IgD-negative memory B cell (primary cell): ENCODE measurements at regions not wholly inside any gene's neighbourhood (a gene's known extent, or its start where the extent isn't known, plus 50 kb on each side); places are given as distances from the start of the nearest gene placed in this dataset.

ENCODE experiments used
- H3K27ac Mint-ChIP-seq, 3 donors: one replicate each; pipeline ENCODE4 v1.8.0; 2020 to 2022; ENCODE audit warnings: mild to moderate bottlenecking in 3 of 3, mixed read lengths in 3 of 3, moderate library complexity in 1 of 3
- H3K27me3 Mint-ChIP-seq: one replicate; pipeline ENCODE4 v1.8.0; 2021; ENCODE audit warnings: mixed read lengths
- H3K36me3 Mint-ChIP-seq: one replicate; pipeline ENCODE4 v1.8.0; 2020; ENCODE audit warnings: mild to moderate bottlenecking, mixed read lengths
- H3K4me1 Mint-ChIP-seq, 3 donors: one replicate each; pipeline ENCODE4 v1.8.0; 2020 to 2022; ENCODE audit warnings: mixed read lengths in 3 of 3, mild to moderate bottlenecking in 1 of 3
- H3K4me3 Mint-ChIP-seq, 4 donors: one replicate each; pipeline ENCODE4 v1.8.0; 2020 to 2022; ENCODE audit warnings: mild to moderate bottlenecking in 4 of 4, mixed read lengths in 4 of 4, moderate library complexity in 3 of 4
- H3K9me3 Mint-ChIP-seq, 3 donors: one replicate each; pipeline ENCODE4 v1.8.0; 2020 to 2021; ENCODE audit warnings: mixed read lengths in 3 of 3, mild to moderate bottlenecking in 1 of 3

DNA sequence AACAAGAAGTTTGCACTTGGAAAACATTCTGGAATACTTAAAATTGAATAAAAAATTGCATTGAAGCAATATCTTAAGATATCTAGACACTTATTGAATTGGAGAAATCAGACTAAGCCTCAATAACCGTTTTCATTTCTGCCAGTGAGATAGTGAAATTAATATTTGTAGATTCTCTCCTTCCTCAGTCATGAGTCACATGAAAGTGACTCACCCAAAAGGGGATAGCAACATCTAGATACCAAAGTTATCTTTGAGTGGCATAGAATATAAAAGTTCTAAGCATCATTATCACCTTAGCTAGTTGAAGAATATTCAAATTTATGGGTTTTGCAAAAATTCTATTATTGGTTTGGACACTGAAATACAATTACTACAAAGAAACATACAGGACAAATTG is 614.8 kb upstream of the ZNF717 start:
- no peak overlapping the region for H3K4me3 Mint-ChIP-seq
- peaks cover 0 to 12% (median 6%) of the 10 kb centered on the region in 3 donors for H3K9me3 Mint-ChIP-seq
- H3K36me3 Mint-ChIP-seq, result no peaks in the 10 kb centered on the region
- H3K27ac Mint-ChIP-seq, result no peak overlapping the region
- no peaks in the 10 kb centered on the region for H3K27me3 Mint-ChIP-seq
- no peaks in the 10 kb centered on the region for H3K4me1 Mint-ChIP-seq

DNA sequence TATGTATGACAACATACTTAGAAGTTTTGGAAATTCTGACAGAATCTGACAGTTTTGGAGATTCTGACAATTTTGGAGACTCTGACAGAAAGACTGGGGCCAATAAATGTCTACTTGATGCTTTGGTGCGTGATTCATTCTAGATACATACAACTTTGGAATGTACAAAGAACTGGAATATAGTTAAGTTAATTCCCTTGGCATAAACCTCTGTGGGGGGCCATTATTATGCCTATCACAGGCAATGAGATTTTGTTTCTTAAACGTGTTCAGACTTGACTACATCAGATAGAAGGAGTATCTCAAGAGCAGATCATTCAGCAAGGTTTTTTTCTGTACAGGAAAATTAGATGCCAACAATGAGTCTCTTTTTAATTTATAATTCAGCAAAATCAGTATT is 617.6 kb upstream of the ZNF717 start:
- no peaks in the 10 kb centered on the region for H3K36me3 Mint-ChIP-seq

GRCh38 chr3:76403556-76403955 is 618.2 kb upstream of the ZNF717 start:
- Mint-ChIP-seq H3K9me3 (peaks cover 0 to 21% (median 6%) of the 10 kb centered on the region in 3 donors), H3K27ac (no peak overlapping the region), H3K27me3 (no peaks in the 10 kb centered on the region), H3K4me1 (no peaks in the 10 kb centered on the region), H3K4me3 (no peak overlapping the region), H3K36me3 (no peaks in the 10 kb centered on the region)

More for the DNA sequence above, 617.6 kb upstream of the ZNF717 start:
- Mint-ChIP-seq H3K9me3 (peaks cover 0 to 21% (median 6%) of the 10 kb centered on the region in 3 donors), H3K27me3 (no peaks in the 10 kb centered on the region), H3K4me1 (no peaks in the 10 kb centered on the region), H3K27ac (no peak overlapping the region), H3K4me3 (no peak overlapping the region)

GRCh38 chr3:76405196-76405595 is 619.8 kb upstream of the ZNF717 start:
- peaks cover 0 to 21% (median 6%) of the 10 kb centered on the region in 3 donors for H3K9me3 Mint-ChIP-seq
- H3K4me3 Mint-ChIP-seq, result no peak overlapping the region
- no peak overlapping the region for H3K27ac Mint-ChIP-seq
- H3K36me3 Mint-ChIP-seq, result no peaks in the 10 kb centered on the region
- no peaks in the 10 kb centered on the region for H3K4me1 Mint-ChIP-seq
- H3K27me3 Mint-ChIP-seq, result no peaks in the 10 kb centered on the region

DNA sequence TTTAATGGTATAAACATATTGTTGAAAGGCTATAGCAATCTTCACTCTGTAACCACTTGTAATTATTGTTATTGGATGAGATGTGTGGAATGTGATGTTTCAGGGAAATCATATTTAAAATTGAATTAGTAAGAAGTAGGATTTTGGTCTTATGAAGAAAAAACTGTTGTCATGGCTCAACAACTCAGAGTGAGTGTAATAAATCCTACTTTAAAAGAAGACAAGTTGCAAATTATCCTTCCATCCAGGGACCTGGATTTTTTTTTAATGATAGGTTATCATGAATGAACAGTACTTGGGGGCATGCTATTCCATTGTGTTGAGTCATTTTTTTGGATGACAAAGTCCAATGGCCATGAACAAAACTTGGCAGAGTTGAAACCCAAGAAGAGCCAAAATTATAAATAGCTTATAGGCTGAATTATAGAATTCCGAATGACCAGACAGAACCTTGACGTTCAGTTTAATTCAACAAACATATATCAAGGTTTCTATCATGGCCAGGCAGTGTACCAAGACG is 625.5 kb upstream of the ZNF717 start:
- Mint-ChIP-seq H3K27me3 (no peaks in the 10 kb centered on the region), H3K27ac (no peak overlapping the region)

GRCh38 chr3:76415384-76415783 is 624.5 kb upstream of the ROBO2 start:
- no peaks in the 10 kb centered on the region for H3K36me3 Mint-ChIP-seq
- H3K27ac Mint-ChIP-seq, result no peak overlapping the region
- H3K4me3 Mint-ChIP-seq, result no peak overlapping the region
- H3K9me3 Mint-ChIP-seq, result peaks cover 6 to 10% (median 6%) of the 10 kb centered on the region in 3 donors
- peaks cover 0 to 1% (median 0%) of the 10 kb centered on the region in 3 donors for H3K4me1 Mint-ChIP-seq
- H3K27me3 Mint-ChIP-seq, result no peaks in the 10 kb centered on the region

More for the DNA sequence above, 625.5 kb upstream of the ZNF717 start:
- Mint-ChIP-seq H3K4me3 (no peak overlapping the region), H3K36me3 (no peaks in the 10 kb centered on the region), H3K9me3 (peaks cover 4 to 6% (median 5%) of the 10 kb centered on the region in 3 donors), H3K4me1 (no peaks in the 10 kb centered on the region)

DNA sequence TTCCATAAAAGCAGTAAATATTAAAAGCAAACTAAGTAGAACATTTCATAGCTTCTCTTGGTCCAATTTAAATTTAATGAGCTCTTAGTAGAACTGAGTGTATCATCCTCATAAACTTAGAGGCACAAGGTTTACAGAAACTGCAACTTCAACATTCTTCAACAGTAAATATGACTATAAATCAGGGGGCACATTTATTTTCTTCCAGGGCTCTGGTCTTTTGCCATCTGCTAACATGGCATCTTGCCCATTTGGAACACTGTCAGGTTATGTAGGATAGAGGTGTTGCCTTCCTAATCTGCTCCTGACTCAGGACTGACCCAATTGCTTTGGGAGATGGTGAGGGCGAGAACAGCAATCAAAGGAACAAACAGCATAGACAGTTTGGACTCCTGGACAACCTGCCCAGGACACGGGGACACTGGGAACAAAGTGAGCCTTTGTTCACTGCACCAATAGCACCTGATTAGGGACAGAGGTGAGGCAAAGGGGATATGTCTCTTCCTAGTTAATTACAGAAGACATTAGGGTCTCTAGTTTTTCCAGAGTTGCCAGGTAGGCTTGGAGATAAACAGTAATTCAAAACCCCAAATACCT is 610.2 kb upstream of the ROBO2 start:
- Mint-ChIP-seq H3K9me3 (peaks cover 2 to 17% (median 8%) of the 10 kb centered on the region in 3 donors), H3K27me3 (no peaks in the 10 kb centered on the region), H3K4me1 (no peaks in the 10 kb centered on the region), H3K27ac (no peak overlapping the region), H3K4me3 (no peak overlapping the region), H3K36me3 (no peaks in the 10 kb centered on the region)

GRCh38 chr3:76432396-76432795 is 607.5 kb upstream of the ROBO2 start:
- no peak overlapping the region for H3K4me3 Mint-ChIP-seq

GRCh38 chr3:76436894-76437293 is 603.0 kb upstream of the ROBO2 start:
- Mint-ChIP-seq H3K4me1 (no peaks in the 10 kb centered on the region), H3K4me3 (no peak overlapping the region), H3K36me3 (no peaks in the 10 kb centered on the region), H3K9me3 (peaks cover 0 to 13% (median 2%) of the 10 kb centered on the region in 3 donors), H3K27ac (no peak overlapping the region), H3K27me3 (no peaks in the 10 kb centered on the region)

More at GRCh38 chr3:76432396-76432795, 607.5 kb upstream of the ROBO2 start:
- Mint-ChIP-seq H3K4me1 (no peaks in the 10 kb centered on the region), H3K9me3 (peaks cover 0 to 16% (median 4%) of the 10 kb centered on the region in 3 donors), H3K36me3 (no peaks in the 10 kb centered on the region), H3K27ac (no peak overlapping the region), H3K27me3 (no peaks in the 10 kb centered on the region)

DNA sequence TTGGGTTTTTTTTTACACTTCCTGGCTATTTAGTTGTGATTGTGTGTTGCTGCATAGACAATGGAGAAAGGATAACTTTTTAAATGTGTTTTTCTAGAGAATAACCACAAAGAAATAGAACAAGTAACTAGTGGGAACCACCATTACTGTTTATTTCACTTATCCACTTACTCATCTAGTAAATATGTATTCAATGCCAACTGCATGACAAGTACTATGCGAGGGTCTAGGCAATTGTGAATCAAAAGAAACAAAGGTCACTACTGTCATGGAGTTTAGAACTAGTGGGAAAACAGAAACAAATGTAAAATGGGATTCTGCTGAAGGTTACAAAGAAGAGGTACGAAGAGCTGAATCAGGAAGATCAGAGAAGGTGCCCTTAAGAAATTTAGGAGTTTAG is 600.9 kb upstream of the ROBO2 start:
- H3K9me3 Mint-ChIP-seq, result peaks cover 0 to 11% (median 2%) of the 10 kb centered on the region in 3 donors
- H3K36me3 Mint-ChIP-seq, result no peaks in the 10 kb centered on the region
- no peaks in the 10 kb centered on the region for H3K27me3 Mint-ChIP-seq
- no peaks in the 10 kb centered on the region for H3K4me1 Mint-ChIP-seq
- no peak overlapping the region for H3K27ac Mint-ChIP-seq
- no peak overlapping the region for H3K4me3 Mint-ChIP-seq

GRCh38 chr3:76442374-76442915 is 597.5 kb upstream of the ROBO2 start:
- no peaks in the 10 kb centered on the region for H3K27me3 Mint-ChIP-seq
- H3K4me3 Mint-ChIP-seq, result no peak overlapping the region
- H3K9me3 Mint-ChIP-seq, result peaks cover 0 to 4% (median 2%) of the 10 kb centered on the region in 3 donors
- H3K27ac Mint-ChIP-seq, result no peak overlapping the region
- no peaks in the 10 kb centered on the region for H3K36me3 Mint-ChIP-seq
- H3K4me1 Mint-ChIP-seq, result no peaks in the 10 kb centered on the region

DNA sequence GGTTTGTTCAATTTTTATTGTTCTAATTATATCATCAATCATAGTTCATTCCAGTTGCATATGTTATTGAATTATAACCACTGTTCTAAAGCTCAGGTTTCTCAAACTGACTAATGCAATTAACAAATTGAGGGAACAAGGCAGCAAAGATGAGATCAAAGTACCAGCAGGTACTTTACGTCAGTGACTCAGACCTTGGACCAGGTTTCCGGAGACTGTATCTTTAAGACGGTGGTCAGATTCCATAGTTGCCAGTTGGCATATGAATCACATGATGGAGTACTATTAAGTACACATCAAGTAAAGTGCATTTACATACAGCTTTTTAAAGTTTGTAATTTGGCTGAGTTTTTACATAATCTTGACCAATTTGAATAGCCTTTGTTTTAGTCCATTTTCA is 583.6 kb upstream of the ROBO2 start:
- Mint-ChIP-seq H3K4me3 (no peak overlapping the region), H3K36me3 (no peaks in the 10 kb centered on the region), H3K9me3 (peaks cover 0 to 16% (median 5%) of the 10 kb centered on the region in 3 donors), H3K4me1 (no peaks in the 10 kb centered on the region), H3K27ac (no peak overlapping the region), H3K27me3 (no peaks in the 10 kb centered on the region)

GRCh38 chr3:76463501-76463900 is 576.4 kb upstream of the ROBO2 start:
- H3K36me3 Mint-ChIP-seq, result no peaks in the 10 kb centered on the region
- H3K9me3 Mint-ChIP-seq, result peaks cover 2 to 13% (median 3%) of the 10 kb centered on the region in 3 donors
- no peak overlapping the region for H3K27ac Mint-ChIP-seq
- no peaks in the 10 kb centered on the region for H3K4me1 Mint-ChIP-seq
- no peak overlapping the region for H3K4me3 Mint-ChIP-seq
- no peaks in the 10 kb centered on the region for H3K27me3 Mint-ChIP-seq

GRCh38 chr3:76470285-76470684 is 569.6 kb upstream of the ROBO2 start:
- Mint-ChIP-seq H3K36me3 (no peaks in the 10 kb centered on the region), H3K27me3 (no peaks in the 10 kb centered on the region), H3K9me3 (peaks cover 2 to 21% (median 5%) of the 10 kb centered on the region in 3 donors), H3K27ac (no peak overlapping the region), H3K4me3 (no peak overlapping the region), H3K4me1 (no peaks in the 10 kb centered on the region)

GRCh38 chr3:76474632-76475031 is 565.3 kb upstream of the ROBO2 start:
- H3K4me3 Mint-ChIP-seq, result no peak overlapping the region
- no peaks in the 10 kb centered on the region for H3K27me3 Mint-ChIP-seq
- H3K36me3 Mint-ChIP-seq, result peaks cover 3% of the 10 kb centered on the region
- no peaks in the 10 kb centered on the region for H3K4me1 Mint-ChIP-seq
- H3K27ac Mint-ChIP-seq, result no peak overlapping the region
- peaks cover 3 to 17% (median 8%) of the 10 kb centered on the region in 3 donors for H3K9me3 Mint-ChIP-seq

- H3K36me3 Mint-ChIP-seq, result peaks cover 3% of the 10 kb centered on the region
- no peak overlapping the region for H3K27ac Mint-ChIP-seq
- H3K27me3 Mint-ChIP-seq, result no peaks in the 10 kb centered on the region
- peaks cover 1 to 16% (median 11%) of the 10 kb centered on the region in 3 donors for H3K9me3 Mint-ChIP-seq
- no peak overlapping the region for H3K4me3 Mint-ChIP-seq
- H3K4me1 Mint-ChIP-seq, result no peaks in the 10 kb centered on the region
Observed at GRCh38 chr3:76479161-76479650, 560.7 kb upstream of the ROBO2 start.
